GM13976 (cell line): ENCODE measurements at regions not wholly inside any gene's neighbourhood (a gene's known extent, or its start where the extent isn't known, plus 50 kb on each side); places are given as distances from the start of the nearest gene placed in this dataset.

ENCODE experiments used
- DNase-seq: peaks from one replicate; pipeline ENCODE4 v3.0.0; 2012; ENCODE audit warnings: low spot score
- CTCF ChIP-seq: IDR thresholded peaks from 2 replicates; pipeline ENCODE4 v1.5.1; 2012; ENCODE audit warnings: borderline replicate concordance, mild to moderate bottlenecking; ENCODE audit not compliant: insufficient read depth; ENCODE audit errors: extremely low read depth, missing control alignments, control extremely low read depth
- in situ Hi-C: fragments of 300-500 bp; cut with MboI; formaldehyde crosslinking; loops from one replicate; pipeline ENCODE4 v1.12.0; 2022; ENCODE audit warnings: low sequenced_read_pairs, mixed read lengths, inconsistent platforms; ENCODE audit not compliant: unreplicated experiment

- no peak for DNase-seq
- in situ Hi-C loops: no loop called here
Measured at GRCh38 chr18:78611869-78612268, 367.7 kb upstream of the SALL3 start.

GRCh38 chr18:78612318-78612717, 367.3 kb upstream of the SALL3 start:
- DNase-seq: no peak
- TF ChIP-seq CTCF: no peak
- in situ Hi-C loops: no loop called here

More at GRCh38 chr18:78611869-78612268, 367.7 kb upstream of the SALL3 start:
- no peak for TF ChIP-seq CTCF

- no peak for TF ChIP-seq CTCF
- in situ Hi-C loops: no loop called here
Measured at GRCh38 chr18:78612801-78613200, 366.8 kb upstream of the SALL3 start.

GRCh38 chr18:78618726-78619125, 360.9 kb upstream of the SALL3 start:
- DNase-seq: no peak
- in situ Hi-C loops: no loop called here
- no peak for TF ChIP-seq CTCF

More at GRCh38 chr18:78612801-78613200, 366.8 kb upstream of the SALL3 start:
- no peak for DNase-seq

GRCh38 chr18:78619854-78620253, 359.8 kb upstream of the SALL3 start:
- DNase-seq: no peak
- TF ChIP-seq CTCF: no peak
- in situ Hi-C loops: no loop called here

GRCh38 chr18:78620326-78620725, 359.3 kb upstream of the SALL3 start:
- DNase-seq: no peak
- in situ Hi-C loops: no loop called here
- no peak for TF ChIP-seq CTCF
